HTR-8/SVneo (cell line): ENCODE measurements at regions not wholly inside any gene's neighbourhood (a gene's known extent, or its start where the extent isn't known, plus 50 kb on each side); places are given as distances from the start of the nearest gene placed in this dataset.

Experiments
- DNase-seq: peaks from one replicate; pipeline ENCODE4 v3.0.0; 2011; ENCODE audit warnings: low spot score, mixed read lengths; ENCODE audit not compliant: insufficient read length
- FAIRE-seq: peaks from 2 replicates; lab custom pipeline; 2011; peaks lifted over from hg19 to GRCh38; lab: Jason Lieb, UNC

DNA sequence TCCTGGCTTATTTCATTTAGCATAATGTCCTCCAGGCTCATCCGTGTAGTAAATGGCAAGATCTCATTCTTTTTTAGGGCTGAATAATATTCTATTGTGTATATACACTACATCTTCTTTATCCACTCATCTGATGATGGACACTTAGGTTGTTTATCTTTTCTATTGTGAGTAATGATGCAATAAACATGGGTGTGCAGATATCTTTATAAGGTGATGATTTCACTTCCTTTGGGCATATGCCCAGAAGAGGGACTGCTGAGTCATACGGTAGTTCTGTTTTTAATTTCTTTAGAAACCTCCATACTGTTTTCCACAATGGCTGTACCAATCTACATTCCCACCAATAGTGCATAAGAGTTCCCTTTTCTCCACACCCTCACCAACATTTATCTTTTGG is 317.6 kb upstream of the CNKSR2 start:
- FAIRE-seq (no peak), DNase-seq (no peak)

DNA sequence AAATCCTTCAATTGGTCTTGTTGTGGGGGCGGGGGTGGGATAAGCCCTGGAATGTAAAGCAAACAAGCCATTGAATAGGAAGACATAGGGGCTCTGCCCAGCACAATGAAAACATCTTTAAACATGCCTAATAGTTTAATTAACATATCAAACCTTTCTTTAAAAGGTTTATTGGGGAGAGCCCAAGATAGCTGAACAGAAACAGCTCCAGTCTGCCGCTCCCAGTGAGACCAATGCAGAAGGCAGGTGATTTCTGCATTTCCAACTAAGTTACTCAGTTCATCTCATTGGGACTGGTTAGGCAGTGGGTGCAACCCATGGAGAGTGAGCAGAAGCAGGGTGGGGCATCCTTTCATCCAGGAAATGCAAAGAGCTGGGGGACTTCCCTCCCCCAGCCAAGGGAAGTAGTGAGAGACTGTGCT is 327.2 kb upstream of the CNKSR2 start:
- FAIRE-seq (peak; percentile 28), DNase-seq (no peak)

DNA sequence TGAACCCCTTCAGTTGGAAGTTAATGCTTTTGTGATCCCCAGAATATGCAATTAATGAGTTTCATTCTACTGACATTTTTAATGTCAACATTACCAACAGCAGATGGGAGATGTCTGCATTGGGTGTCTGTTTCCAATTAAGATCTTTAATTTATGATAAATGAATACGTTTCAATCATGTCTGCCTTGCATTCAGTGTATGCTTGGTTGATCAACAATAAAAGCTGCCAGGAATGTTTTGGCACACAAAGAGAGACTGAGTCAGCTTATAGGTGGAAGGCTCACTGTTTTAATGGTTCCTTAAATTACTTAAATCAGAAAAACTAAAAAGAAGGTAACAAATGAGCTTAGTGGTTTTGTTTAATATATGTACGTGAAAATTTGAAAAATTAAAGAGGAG is 359.9 kb upstream of the CNKSR2 start:
- no peak for DNase-seq
- no peak for FAIRE-seq

DNA sequence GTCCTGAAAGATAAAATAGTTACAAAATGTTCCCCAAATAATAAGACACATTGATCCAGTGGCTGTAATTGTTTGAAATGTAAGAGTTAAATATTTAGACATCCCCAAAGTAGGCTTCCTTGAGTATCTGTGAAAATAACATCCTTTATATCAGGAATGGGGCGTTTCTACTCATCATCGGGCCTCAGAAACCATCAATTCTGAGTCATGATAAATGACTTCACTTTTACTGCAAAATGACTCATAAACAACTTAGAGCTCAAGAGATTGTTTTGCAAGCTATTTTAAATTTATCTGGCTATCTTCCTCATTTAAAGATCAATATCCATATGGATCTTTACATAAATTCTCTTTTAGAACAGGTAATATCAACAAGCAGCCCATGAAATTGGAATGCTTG is 369.4 kb upstream of the CNKSR2 start:
- FAIRE-seq: no peak
- peak; percentile 17 for DNase-seq

DNA sequence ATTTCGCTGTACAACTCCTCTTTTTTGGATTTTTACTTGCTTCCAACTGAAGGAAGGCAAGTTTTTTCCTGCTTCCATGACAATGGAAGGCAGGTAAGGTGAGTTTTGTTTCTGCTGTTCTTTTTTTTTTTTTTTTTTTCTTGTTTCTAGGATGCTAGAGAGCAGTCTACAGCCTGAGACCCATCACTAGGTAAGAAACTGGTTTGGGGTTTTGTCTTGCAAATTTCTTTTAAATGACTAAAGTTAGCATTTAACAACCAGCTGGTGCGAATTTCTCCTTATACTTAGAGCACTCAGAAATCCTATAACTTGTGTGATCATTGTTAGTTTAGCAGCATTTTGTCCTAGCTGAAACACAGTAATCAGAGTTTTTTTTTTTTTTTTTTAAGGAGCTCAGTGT is 378.4 kb upstream of the CNKSR2 start:
- DNase-seq (no peak), FAIRE-seq (no peak)

DNA sequence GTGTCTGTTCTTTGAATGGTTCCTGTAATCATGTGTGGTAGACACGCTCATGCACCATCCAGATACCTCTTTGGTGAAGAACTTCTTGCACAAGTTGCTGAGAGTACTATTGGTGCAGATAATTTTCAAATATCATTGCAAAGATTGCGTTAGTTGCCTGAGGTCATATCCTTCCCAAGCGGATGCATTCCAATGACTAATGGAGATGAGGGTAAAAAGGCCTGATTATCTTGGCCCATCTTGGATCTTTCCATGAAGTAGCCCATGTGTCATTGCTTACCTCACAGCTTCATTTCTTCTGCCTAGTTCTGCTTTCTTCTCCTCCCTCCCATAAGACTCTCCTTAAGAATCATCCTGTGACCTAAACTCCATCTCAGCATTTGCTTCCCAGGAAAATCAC is 384.9 kb upstream of the CNKSR2 start:
- DNase-seq (no peak), FAIRE-seq (no peak)

DNA sequence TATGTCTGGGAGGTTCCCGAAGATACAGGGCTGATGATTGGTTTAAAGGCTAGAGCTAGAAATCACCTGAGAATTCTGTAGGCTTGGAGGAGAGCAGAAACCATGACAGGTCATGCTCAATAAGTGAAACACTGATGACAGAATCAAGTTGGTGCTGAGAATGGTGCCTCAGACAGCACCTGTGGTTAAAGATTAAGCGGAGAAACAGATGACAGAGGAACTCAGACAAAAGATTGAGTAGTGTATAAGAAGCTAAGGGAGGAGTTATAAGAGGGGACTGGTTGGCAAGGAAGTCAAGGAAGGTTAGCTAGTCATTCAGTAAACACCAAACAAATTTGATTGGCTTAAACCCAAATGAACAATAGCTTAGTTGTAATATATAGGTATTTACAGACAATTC is 385.4 kb upstream of the CNKSR2 start:
- FAIRE-seq: no peak
- no peak for DNase-seq

DNA sequence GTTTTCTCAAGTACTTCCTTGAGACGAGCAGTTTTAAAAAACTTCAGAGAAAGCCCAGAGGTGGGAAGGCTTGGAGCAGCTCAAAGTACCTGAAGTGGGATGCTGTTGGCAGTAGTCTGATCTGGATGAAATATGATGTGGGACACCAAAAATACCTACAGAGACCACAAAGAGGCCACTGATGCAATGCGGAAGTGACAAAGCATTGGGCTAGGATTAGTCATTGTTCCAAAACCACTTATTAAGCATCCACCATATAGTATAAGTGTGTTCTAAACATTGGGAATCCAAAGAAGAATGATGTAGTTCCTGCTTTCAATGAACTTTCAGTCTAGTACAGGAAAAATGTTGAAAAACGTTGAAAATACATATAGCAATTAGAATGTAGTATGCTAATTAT is 386.1 kb upstream of the CNKSR2 start:
- no peak for FAIRE-seq
- no peak for DNase-seq

DNA sequence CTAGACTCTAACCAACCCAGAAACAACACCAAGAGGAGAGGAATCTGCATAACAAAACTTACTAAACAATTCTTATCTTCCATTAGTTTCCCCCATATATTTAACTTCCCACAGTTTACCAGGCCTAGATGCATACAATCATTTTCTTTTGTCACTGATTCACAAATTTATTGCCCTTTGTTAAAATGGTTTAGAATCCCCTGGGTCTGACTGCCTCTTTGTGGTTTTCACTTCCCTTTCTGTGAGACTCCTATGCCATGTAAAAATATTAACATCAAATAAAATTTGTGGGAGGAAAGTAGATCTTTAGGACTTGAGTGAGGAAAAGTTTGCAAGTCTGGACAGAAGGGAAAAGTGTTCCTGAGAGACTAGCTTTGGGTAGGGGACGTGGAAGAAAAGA is 393.8 kb upstream of the CNKSR2 start:
- DNase-seq: no peak
- FAIRE-seq: no peak

DNA sequence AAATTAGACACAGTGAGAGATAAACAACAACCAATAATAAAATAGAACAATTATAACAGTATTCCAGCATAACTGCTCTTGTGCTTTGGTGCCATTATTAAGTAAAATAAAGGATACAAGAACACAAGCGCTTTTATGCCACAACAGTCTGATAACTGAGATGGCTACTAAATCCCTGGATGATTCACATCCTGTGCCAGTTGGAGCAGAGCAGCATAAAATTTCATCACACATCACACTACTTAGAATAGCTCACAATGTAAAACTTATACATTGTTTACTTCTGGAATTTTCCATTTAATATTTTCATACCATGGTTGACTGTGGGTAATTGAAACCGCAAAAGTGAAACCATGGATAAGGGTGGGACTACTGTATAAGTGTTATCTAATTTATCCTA is 399.9 kb upstream of the CNKSR2 start:
- DNase-seq: peak; percentile 14
- no peak for FAIRE-seq

DNA sequence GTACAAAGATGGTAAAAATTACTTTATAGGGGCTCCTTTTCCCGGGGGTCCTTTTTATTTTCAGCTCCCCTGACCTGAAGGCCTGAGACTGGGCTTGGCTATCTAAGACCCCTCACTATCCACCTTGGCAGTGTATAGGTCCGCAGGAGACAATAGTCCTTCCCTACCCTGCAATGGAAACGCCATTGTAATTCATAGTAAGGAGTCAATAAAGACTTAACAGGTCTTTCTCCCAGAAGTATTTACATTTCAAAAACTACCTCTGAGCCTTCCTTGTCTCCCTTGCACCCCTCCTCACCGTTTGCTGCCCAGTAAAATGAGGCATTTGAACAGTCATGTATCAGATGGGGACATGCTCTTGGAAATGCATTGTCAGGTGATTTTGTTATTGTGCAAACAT is 401.2 kb upstream of the CNKSR2 start:
- DNase-seq: no peak
- FAIRE-seq: no peak

DNA sequence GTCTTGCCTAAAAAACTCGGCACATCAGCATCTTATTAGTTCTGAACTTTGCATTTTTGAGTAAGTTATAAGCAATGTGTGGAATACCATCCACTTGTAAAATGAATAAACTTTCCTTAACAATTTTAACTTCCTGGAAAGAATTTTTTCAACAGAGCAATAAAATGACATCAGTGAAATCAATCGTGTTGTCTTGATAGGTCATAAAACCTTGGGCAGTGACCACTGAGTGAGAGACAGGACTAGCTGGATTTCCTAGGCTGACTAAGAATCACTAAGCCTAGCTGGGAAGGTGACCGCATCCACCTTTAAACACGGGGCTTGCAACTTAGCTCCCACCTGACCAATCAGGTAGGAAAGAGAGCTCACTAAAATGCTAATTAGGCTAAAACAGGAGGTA is 403.0 kb upstream of the CNKSR2 start:
- DNase-seq (no peak), FAIRE-seq (no peak)

DNA sequence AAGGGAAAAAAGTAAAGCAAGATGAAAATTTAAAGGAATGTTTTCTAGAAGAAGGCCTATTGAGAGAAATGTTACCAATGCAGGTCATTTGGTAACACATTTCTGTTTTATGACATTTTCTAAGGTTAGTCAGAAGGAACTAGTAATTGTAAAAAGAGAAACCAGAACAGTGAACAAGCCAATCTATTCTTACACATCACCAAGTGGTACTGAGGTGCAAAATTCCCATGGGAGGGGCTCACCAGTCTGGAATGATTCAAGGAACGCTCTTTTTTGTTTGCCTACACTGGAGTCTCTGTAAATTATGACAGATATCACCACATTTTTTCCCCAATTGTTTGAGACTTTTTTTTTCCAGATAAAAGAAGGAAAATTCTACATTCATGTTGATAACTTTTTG is 404.7 kb upstream of the CNKSR2 start:
- no peak for FAIRE-seq
- no peak for DNase-seq

DNA sequence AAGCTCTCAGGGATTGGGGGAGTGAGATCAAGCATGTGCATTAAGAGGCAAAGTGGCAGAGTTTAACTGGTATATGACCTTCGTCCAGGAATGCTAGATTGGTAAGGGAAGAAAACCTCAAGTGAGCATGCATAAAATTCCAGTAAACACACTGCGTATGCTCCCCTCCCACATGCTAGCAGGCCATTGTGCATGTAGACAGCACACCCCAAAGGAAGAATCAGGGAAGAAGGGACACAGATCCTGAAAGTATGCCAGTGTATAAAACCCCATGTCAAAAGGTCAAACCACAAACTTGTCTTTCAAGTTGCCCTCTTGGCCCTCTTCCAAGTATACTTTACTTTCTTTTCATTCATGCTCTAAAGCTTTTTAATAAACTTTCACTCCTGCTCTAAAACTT is 405.2 kb upstream of the CNKSR2 start:
- peak; percentile 86 for FAIRE-seq
- peak; percentile 11 for DNase-seq

DNA sequence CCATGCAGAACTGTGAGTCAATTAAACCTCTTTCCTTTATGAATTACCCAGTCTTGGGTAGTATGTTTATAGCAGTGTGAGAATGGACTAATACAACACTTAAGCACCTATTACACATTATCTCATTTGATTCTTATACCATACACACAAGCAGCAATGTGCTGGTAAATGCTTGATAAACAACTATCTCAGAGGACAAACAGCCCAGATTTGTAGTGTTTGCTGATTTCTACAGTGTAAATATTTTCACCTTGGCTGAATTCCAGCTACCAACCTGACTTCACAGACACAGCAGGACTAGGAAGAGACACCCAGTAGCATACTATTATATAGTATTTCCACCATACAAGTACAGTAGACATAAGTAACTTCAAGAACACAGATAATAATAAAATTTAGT is 406.5 kb upstream of the CNKSR2 start:
- FAIRE-seq: no peak
- DNase-seq: no peak

DNA sequence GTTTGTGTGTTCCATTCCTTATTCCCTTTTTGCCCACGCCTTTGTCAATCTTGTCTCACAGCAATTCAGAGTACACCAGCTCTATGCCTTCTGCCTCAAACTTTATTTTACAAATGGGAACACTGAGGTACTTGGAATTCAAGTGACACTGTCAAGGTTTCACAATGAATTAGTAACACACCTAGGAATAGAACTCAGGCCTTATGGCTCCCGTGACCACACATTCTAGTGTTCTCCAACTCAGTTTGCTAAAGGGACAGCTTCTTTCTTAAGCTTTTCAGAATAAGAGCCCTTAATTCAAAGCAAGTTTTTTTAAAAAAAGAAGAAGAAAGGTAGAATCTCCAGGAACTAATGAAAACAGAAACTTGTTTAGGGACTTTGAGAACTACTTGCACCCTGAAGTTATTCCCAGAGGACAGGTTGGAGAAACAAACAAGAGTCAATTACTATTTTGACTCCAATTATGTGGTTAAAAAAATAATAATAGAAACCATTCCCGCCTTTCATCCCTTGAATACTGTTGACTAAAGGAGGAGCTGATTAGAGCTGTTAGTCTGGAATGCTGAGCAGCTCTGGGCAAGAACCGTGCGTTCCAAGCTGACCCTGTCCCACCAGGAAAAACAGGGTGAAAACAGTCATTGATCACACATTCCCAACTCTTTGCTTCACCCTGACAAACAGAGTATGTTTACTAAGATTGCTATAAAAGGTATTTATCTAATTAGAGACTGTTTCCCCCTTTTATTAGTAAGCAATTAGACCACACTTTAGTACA is 408.8 kb upstream of the CNKSR2 start:
- no peak for DNase-seq
- peak; percentile 23 for FAIRE-seq

DNA sequence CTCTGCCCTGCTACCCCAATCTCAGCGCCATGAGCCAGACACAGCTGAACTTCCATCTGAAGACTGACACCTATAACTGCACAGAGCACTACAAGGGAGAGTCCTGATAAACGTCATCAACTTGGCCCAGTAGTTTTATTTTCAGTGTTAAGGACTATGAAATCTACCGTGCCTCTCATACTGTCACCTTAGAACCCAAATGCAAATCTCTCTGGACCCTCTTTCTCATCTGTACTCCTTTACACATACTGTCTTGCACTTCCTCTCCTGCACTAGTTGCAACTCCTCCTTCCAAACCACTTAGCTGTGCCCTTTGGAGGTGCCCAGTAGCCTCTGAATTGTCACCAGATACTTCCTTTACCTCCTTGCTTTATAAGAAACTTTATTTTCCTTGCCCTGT is 420.2 kb upstream of the CNKSR2 start:
- no peak for DNase-seq
- FAIRE-seq: no peak

DNA sequence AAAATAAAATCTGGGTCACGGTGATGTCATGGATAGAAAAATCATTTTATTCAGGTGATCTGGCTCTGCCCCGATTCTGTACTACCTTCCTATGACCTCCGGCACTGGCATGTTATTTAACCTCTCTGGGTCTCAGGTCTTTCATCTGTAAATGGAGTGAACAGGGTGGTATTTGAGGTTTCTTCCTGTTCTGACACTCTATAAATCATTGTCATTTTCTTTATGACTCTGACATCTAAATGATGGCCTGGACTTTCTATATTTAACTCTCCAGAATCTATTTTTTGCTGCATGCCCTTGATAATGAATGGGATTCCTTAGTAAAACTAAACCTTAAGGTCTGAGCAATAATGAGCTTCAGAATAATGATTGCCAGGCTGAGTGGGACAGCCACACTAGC is 422.0 kb upstream of the CNKSR2 start:
- DNase-seq (no peak), FAIRE-seq (no peak)

DNA sequence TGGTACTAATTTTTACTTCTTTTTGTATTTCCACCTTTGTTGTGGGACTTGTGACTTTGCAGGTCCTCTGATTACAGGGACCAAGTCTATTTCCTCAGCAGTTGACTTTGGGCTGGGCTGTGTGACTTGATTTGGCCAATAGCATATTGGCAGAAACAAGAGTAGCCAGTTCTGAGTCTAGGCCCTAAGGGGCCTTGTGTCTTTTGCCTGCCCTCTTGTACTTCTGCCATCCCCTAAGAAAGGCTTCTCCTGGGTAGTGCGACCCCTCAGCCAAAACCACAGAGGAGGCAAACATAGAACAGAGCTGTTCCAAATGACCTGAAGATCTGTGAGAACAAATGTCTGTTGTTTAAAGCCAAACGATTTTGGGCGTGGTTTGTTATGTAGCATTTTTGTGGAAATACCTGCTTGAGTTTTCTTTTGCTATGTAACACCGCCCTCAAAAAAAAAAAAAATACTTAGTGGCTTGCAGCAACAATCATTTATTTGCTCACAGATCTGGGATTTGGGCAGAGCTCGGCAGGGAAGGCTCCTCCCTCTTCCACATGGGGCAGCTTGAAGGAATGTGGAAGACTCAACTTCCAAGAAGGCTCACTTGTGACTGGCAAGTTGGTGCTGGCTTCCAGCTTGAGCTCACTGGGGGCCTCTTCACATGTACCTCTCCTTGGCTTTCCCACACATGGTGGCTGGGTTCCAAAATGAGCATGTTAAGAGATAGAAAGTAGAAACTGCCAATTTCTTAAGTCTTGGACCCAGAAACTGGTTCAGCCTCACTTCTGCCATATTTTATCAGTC is 423.0 kb upstream of the CNKSR2 start:
- FAIRE-seq (no peak), DNase-seq (no peak)

DNA sequence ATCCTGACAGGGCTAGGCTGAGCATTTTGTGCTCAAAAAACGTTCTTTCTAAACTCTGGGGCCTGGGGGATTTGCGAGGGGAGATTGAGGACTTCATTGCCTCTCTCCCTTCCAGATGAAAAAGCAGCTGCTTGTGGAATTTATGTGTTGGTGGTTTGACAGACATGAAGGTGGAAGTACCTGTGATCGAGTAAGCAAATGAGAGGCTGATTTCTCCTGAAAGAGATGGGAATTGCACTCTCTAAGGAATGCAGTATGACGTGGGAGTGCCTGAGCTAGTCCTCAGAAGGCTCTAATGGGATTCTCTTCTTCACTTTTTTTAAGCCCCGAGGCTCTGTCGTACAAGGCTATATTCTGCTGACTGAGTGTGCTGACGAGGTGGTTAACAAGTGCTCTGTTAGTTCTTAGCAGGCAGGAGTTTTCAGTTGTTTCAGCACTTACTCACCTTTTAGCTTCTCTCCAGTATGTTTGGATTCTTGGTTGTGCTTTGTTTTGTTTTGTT is 426.8 kb upstream of the CNKSR2 start:
- FAIRE-seq: no peak

DNA sequence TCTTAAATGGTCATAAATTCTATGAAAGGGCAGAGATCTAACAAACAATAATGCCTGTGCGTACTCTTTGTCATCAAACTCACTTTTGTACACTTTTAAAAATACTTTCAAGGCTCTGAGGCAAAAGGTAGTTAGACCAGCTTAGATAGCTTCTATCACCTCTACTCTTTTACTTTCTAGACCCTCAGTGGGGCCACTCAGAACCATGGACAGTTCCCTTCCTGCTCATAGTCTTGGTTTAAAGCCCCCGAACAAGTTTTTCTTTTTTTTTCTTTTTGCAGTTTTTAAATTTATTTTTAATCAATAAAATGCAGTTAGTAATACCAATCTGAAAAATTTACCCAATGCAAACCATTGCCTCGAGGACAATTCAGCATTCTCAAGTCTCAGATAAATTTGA is 460.5 kb upstream of the CNKSR2 start:
- FAIRE-seq (no peak), DNase-seq (peak; percentile 3)

More for the DNA sequence above, 426.8 kb upstream of the CNKSR2 start:
- DNase-seq: peak; percentile 6

DNA sequence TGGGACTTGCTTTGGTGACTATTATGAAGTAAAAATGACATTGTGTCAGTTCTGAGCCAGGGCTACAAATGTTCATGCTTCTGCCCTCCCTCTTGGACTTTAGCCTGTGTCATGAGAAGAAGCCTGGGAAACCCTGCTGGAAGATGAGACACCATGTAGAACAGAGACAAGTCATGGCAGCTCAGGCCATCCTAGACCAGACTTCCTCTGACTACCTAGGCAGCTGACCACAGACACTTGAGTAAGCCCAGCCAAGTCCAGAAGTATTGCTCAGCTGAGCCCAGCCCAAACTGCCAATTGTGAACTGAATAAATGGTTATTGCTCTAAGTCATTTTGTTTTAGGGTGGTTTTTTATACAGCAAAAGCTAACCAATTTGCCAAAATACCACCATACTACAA is 467.6 kb upstream of the CNKSR2 start:
- DNase-seq (no peak), FAIRE-seq (no peak)
